SU-DHL-6 (cell line): ENCODE measurements at regions not wholly inside any gene's neighbourhood (a gene's known extent, or its start where the extent isn't known, plus 50 kb on each side); places are given as distances from the start of the nearest gene placed in this dataset.
"Not testable (repeated sequence)": the region's sequence is repeated elsewhere in the genome, so short reads cannot be mapped to it uniquely, and the experiment has no call there.

Source experiments
- H2AFZ ChIP-seq: fragments of 200-600 bp; sonication (generic); 2 replicates; pipeline ENCODE4 v1.6.1; 2014; ENCODE audit warnings: low read depth, mild to moderate bottlenecking, moderate library complexity, mixed read lengths, antibody characterized with exemption, low read length; ENCODE audit not compliant: severe bottlenecking
- H3F3A ChIP-seq: fragments of 200-600 bp; shearing (Covaris generic); 2 replicates; pipeline ENCODE4 v1.6.0; 2016; ENCODE audit warnings: antibody characterized with exemption, mild to moderate bottlenecking; ENCODE audit not compliant: insufficient read depth
- H3K27ac ChIP-seq: fragments of 200-600 bp; sonication (generic); 2 replicates; pipeline ENCODE4 v1.5.1; 2016; ENCODE audit warnings: low read depth, mild to moderate bottlenecking, low read length, moderate library complexity, mixed read lengths
- H3K27me3 ChIP-seq: fragments of 200-600 bp; sonication (generic), shearing (Covaris generic); 2 replicates; pipeline ENCODE4 v1.6.0; 2014; ENCODE audit warnings: mild to moderate bottlenecking, low read length
- H3K36me3 ChIP-seq: fragments of 200-600 bp; sonication (generic); 2 replicates; pipeline ENCODE4 v1.6.1; 2014; ENCODE audit warnings: mild to moderate bottlenecking, low read length, mixed read lengths
- H3K4me2 ChIP-seq: fragments of 300-600, 200-600 bp; shearing (Covaris generic), sonication (generic); 2 replicates; pipeline ENCODE4 v1.6.0; 2014; ENCODE audit warnings: low read length, low read depth, mild to moderate bottlenecking; ENCODE audit not compliant: poor library complexity, severe bottlenecking
- H3K4me3 ChIP-seq: fragments of 200-600 bp; sonication (generic); 2 replicates; pipeline ENCODE4 v1.5.1; 2014; ENCODE audit warnings: antibody characterized with exemption, low read length, mild to moderate bottlenecking, mixed read lengths; ENCODE audit not compliant: insufficient read depth, poor library complexity, severe bottlenecking
- H3K79me2 ChIP-seq: fragments of 200-600 bp; sonication (generic); 2 replicates; pipeline ENCODE4 v1.6.1; 2014; ENCODE audit warnings: mild to moderate bottlenecking, low read length, moderate library complexity; ENCODE audit not compliant: insufficient read depth
- H3K9ac ChIP-seq: fragments of 200-600 bp; sonication (generic); 2 replicates; pipeline ENCODE4 v1.7.0; 2014; ENCODE audit warnings: mild to moderate bottlenecking, low read length
- H3K9me2 ChIP-seq: fragments of 200-600 bp; sonication (generic); replicated peaks from 2 replicates; pipeline ENCODE4 v1.6.1; 2014; ENCODE audit warnings: low read length; ENCODE audit not compliant: insufficient read depth
- H3K9me3 ChIP-seq: fragments of 200-600 bp; sonication (generic); 2 replicates; pipeline ENCODE4 v1.6.1; 2014; ENCODE audit warnings: low read length, mixed read lengths; ENCODE audit not compliant: insufficient read depth
- H4K20me1 ChIP-seq: fragments of 200-600 bp; sonication (generic); 2 replicates; pipeline ENCODE4 v1.6.1; 2014; ENCODE audit warnings: low read depth, mild to moderate bottlenecking, antibody characterized with exemption, low read length, moderate library complexity, mixed read lengths
- EZH2phosphoT487 ChIP-seq: fragments of 200-600 bp; sonication (generic), shearing (Covaris generic); conservative IDR thresholded peaks from 2 replicates; pipeline ENCODE4 v1.6.1; 2018; ENCODE audit warnings: mild to moderate bottlenecking, antibody characterized with exemption, low read length, moderate library complexity, mixed read lengths
- TF ChIP-seq, protein P1 (sequence below): fragments of 200-600 bp; sonication (generic); IDR thresholded peaks from one replicate; pipeline ENCODE4 v1.5.1; 2017; ENCODE audit warnings: antibody characterized with exemption, mild to moderate bottlenecking, low read length, moderate library complexity; ENCODE audit not compliant: insufficient read depth, poor library complexity, severe bottlenecking

GRCh38 chr2:111602259-111602658 lies 281.7 kb downstream of the ANAPC1 start:
- not testable (repeated sequence) for H4K20me1 ChIP-seq, H3K4me3 ChIP-seq, H3K36me3 ChIP-seq, H2AFZ ChIP-seq, H3K79me2 ChIP-seq, H3K27me3 ChIP-seq, H3K27ac ChIP-seq, H3K9ac ChIP-seq, H3K9me3 ChIP-seq, H3K4me2 ChIP-seq, H3K9me2 ChIP-seq, H3F3A ChIP-seq

- not testable (repeated sequence) for H3K9me3 ChIP-seq, H3K27ac ChIP-seq, H3K79me2 ChIP-seq, H3K4me3 ChIP-seq, H3K9ac ChIP-seq, H3K4me2 ChIP-seq, H3K9me2 ChIP-seq, H3K27me3 ChIP-seq, H3K36me3 ChIP-seq, H4K20me1 ChIP-seq, H2AFZ ChIP-seq, H3F3A ChIP-seq
Measured at GRCh38 chr2:111605798-111606197, 278.2 kb downstream of the ANAPC1 start.

DNA sequence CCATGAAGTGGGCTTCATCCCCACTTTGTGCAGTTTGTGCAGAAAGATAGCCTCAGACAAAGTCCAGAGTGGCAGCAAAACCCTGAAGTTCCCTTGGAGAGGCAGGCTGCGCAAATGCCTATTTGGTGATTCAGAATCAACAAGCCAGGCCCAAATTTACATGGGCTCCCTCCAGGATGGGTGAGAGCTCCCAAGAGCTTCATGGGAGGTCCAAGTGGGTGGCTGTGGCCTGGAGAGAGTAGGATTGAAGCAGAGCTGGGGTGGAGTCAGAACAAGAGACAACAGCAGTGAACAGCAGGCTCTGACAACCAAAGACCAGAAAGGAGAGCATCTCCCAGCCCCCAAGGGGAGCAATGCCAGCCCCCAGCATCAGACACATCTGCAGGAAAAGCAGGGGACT lies 277.4 kb downstream of the ANAPC1 start:
- not testable (repeated sequence) for H4K20me1 ChIP-seq, H3F3A ChIP-seq

DNA sequence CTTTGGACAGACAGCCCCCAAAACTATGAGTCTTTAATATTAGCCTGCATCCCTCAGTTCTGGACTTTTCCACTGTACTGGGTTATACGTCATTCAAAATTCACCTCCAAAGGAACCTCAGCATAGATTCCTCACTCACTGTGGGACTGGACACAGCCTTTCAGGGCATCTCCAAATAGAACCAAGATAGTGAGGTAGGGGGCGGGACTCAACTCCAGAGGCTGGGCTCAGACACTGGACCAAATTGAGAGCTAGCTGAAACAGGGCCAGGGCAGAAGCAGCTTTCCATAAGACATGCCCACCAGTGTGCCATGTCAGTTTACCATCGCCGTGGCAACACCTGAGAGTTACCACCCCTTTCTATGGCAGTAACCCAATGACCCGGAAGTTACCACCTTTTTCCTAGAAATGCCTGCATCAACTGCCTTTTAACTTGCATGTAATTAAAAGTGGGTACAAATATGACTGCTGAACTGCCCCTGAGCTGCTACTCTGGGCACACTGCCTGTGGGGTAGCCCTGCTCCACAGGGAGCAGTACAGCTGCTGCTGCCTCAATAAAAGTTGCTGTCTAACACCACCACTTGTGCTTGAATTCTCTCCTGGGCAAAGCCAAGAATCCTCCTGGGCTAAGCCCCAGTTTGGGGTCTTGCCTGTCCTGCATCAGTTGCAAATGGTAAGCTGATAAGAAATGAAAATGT lies 274.7 kb downstream of the ANAPC1 start:
- H3K9ac ChIP-seq, H3K4me3 ChIP-seq, H2AFZ ChIP-seq, H3K36me3 ChIP-seq, H3K79me2 ChIP-seq, H4K20me1 ChIP-seq, H3K4me2 ChIP-seq, H3F3A ChIP-seq, H3K9me3 ChIP-seq, H3K9me2 ChIP-seq, H3K27me3 ChIP-seq, H3K27ac ChIP-seq: not testable (repeated sequence)

More for the DNA sequence above, 277.4 kb downstream of the ANAPC1 start:
- not testable (repeated sequence) for H3K79me2 ChIP-seq, H3K9me3 ChIP-seq, H3K9ac ChIP-seq, H3K27ac ChIP-seq, H3K27me3 ChIP-seq, H3K36me3 ChIP-seq, H3K4me2 ChIP-seq, H2AFZ ChIP-seq, H3K4me3 ChIP-seq, H3K9me2 ChIP-seq

DNA sequence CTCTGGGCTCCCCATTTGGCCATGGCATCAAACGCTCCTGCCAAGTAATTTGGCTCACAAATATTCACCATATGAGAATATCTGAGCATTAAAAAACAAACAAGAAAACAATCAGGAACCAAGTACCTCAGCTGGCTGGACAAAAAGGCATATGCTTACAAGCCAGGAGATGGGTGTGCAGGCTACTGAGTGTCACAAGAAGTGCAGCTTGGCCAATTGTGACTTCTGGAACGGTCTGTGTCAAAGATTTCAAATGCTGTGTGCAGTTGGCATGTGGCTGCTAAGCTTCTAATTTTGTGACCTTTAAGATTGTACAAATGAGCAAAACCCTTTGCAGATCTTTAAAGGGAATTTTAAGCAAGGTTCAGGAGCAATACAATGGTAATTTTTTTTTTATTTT lies 274.0 kb downstream of the ANAPC1 start:
- not testable (repeated sequence) for H3K4me2 ChIP-seq

DNA sequence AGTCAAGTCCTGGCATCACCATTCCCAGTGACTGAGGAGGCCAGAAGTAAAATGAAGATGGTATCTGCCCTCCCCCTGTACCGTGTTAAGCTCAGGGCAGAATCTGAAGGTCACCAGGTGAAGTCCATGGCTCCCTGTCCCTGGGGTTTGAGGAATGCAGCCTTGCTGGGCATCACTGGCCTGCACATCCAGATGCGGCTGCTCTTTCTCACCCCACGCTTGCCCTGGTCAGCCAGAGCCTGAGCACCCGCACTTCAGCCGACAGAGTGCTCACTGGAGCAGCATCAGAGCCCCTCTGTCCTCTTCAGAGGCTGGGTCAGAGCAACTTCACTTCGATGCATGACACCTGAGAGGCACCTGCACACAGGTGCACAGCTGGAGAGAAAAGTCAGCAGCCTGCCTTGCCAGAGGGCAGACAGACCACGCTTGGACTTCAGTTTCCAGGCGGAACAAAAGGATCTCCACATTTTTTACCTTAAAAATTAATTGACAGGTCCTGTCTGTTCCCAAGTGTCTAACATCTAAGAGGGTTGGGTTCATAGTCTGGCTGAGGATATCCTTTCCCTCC lies 267.3 kb downstream of the ANAPC1 start:
- Histone ChIP-seq H3F3A (no peaks in the 10 kb centered on the region), H3K4me3 (no peak overlapping the region), H3K4me2 (no peak overlapping the region)

More for the DNA sequence above, 274.0 kb downstream of the ANAPC1 start:
- not testable (repeated sequence) for H3K9me2 ChIP-seq, H3K9me3 ChIP-seq, H3K27me3 ChIP-seq, H3K79me2 ChIP-seq, H3K36me3 ChIP-seq, H3K4me3 ChIP-seq, H3K27ac ChIP-seq, H3K9ac ChIP-seq, H2AFZ ChIP-seq, H4K20me1 ChIP-seq, H3F3A ChIP-seq

More for the DNA sequence above, 267.3 kb downstream of the ANAPC1 start:
- no peaks in the 10 kb centered on the region for H3K27me3 ChIP-seq
- H3K36me3 ChIP-seq = no peaks in the 10 kb centered on the region
- no peaks in the 10 kb centered on the region for H4K20me1 ChIP-seq
- H3K27ac ChIP-seq = no peak overlapping the region
- H2AFZ ChIP-seq = no peak overlapping the region
- no peaks in the 10 kb centered on the region for H3K9me2 ChIP-seq
- no peak overlapping the region for H3K9ac ChIP-seq
- no peaks in the 10 kb centered on the region for H3K79me2 ChIP-seq
- TF ChIP-seq, protein P1, sequence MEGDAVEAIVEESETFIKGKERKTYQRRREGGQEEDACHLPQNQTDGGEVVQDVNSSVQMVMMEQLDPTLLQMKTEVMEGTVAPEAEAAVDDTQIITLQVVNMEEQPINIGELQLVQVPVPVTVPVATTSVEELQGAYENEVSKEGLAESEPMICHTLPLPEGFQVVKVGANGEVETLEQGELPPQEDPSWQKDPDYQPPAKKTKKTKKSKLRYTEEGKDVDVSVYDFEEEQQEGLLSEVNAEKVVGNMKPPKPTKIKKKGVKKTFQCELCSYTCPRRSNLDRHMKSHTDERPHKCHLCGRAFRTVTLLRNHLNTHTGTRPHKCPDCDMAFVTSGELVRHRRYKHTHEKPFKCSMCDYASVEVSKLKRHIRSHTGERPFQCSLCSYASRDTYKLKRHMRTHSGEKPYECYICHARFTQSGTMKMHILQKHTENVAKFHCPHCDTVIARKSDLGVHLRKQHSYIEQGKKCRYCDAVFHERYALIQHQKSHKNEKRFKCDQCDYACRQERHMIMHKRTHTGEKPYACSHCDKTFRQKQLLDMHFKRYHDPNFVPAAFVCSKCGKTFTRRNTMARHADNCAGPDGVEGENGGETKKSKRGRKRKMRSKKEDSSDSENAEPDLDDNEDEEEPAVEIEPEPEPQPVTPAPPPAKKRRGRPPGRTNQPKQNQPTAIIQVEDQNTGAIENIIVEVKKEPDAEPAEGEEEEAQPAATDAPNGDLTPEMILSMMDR = no peak
- TF ChIP-seq EZH2phosphoT487 = no peak
- H3K9me3 ChIP-seq = no peaks in the 10 kb centered on the region
